IPS-18c (cell line): ENCODE measurements at regions not wholly inside any gene's neighbourhood (a gene's known extent, or its start where the extent isn't known, plus 50 kb on each side); places are given as distances from the start of the nearest gene placed in this dataset.
"Not testable (repeated sequence)": the region's sequence is repeated elsewhere in the genome, so short reads cannot be mapped to it uniquely, and the experiment has no call there.

ENCODE experiments used
- H3K4me3 ChIP-seq: 2 replicates; pipeline ENCODE4 v1.7.0; 2013; ENCODE audit warnings: low read depth, mild to moderate bottlenecking, low read length, moderate library complexity; ENCODE audit not compliant: insufficient read depth
- H3K9me3 ChIP-seq: one replicate; pipeline ENCODE4 v1.6.1; 2013; ENCODE audit warnings: mild to moderate bottlenecking, low read length, moderate library complexity; ENCODE audit not compliant: control insufficient read depth, insufficient read depth

- H3K9me3 ChIP-seq = no peaks in the 10 kb centered on the region
Observed at GRCh38 chr14:40269436-40269835, 837.2 kb upstream of the FBXO33 start.

GRCh38 chr14:40268236-40268635, 836.0 kb upstream of the FBXO33 start:
- no peaks in the 10 kb centered on the region for H3K9me3 ChIP-seq

More at GRCh38 chr14:40269436-40269835, 837.2 kb upstream of the FBXO33 start:
- no peak overlapping the region for H3K4me3 ChIP-seq

GRCh38 chr14:40265096-40265495, 832.9 kb upstream of the FBXO33 start:
- Histone ChIP-seq H3K4me3 (no peak overlapping the region), H3K9me3 (no peaks in the 10 kb centered on the region)

More at GRCh38 chr14:40268236-40268635, 836.0 kb upstream of the FBXO33 start:
- H3K4me3 ChIP-seq = no peak overlapping the region

GRCh38 chr14:40252817-40253447, 820.7 kb upstream of the FBXO33 start:
- Histone ChIP-seq H3K9me3 (no peaks in the 10 kb centered on the region), H3K4me3 (no peak overlapping the region)

- Histone ChIP-seq H3K4me3 (no peak overlapping the region), H3K9me3 (no peaks in the 10 kb centered on the region)
Observed at GRCh38 chr14:40248671-40249070, 816.4 kb upstream of the FBXO33 start.

GRCh38 chr14:40240245-40240859, 808.1 kb upstream of the FBXO33 start:
- H3K4me3 ChIP-seq = no peak overlapping the region
- H3K9me3 ChIP-seq = no peaks in the 10 kb centered on the region

GRCh38 chr14:40232302-40232701, 800.1 kb upstream of the FBXO33 start:
- Histone ChIP-seq H3K4me3 (no peak overlapping the region), H3K9me3 (no peaks in the 10 kb centered on the region)

GRCh38 chr14:40229676-40230075, 797.4 kb upstream of the FBXO33 start:
- H3K9me3 ChIP-seq = no peaks in the 10 kb centered on the region
- H3K4me3 ChIP-seq = no peak overlapping the region

GRCh38 chr14:40222996-40223395, 790.8 kb upstream of the FBXO33 start:
- Histone ChIP-seq H3K9me3 (no peaks in the 10 kb centered on the region), H3K4me3 (no peak overlapping the region)

- Histone ChIP-seq H3K4me3 (no peak overlapping the region), H3K9me3 (no peaks in the 10 kb centered on the region)
Observed at GRCh38 chr14:40221428-40221827, 789.2 kb upstream of the FBXO33 start.

- Histone ChIP-seq H3K4me3 (no peak overlapping the region), H3K9me3 (no peaks in the 10 kb centered on the region)
Observed at GRCh38 chr14:40219032-40219431, 786.8 kb upstream of the FBXO33 start.

GRCh38 chr14:40218282-40218941, 786.2 kb upstream of the FBXO33 start:
- H3K4me3 ChIP-seq = no peak overlapping the region
- no peaks in the 10 kb centered on the region for H3K9me3 ChIP-seq

GRCh38 chr14:40216976-40217375, 784.7 kb upstream of the FBXO33 start:
- no peak overlapping the region for H3K4me3 ChIP-seq
- no peaks in the 10 kb centered on the region for H3K9me3 ChIP-seq

GRCh38 chr14:40216408-40216807, 784.2 kb upstream of the FBXO33 start:
- H3K4me3 ChIP-seq, H3K9me3 ChIP-seq: not testable (repeated sequence)

GRCh38 chr14:40213701-40214100, 781.5 kb upstream of the FBXO33 start:
- Histone ChIP-seq H3K9me3 (no peaks in the 10 kb centered on the region), H3K4me3 (no peak overlapping the region)

GRCh38 chr14:40204441-40205175, 772.4 kb upstream of the FBXO33 start:
- H3K4me3 ChIP-seq = no peak overlapping the region
- H3K9me3 ChIP-seq = no peaks in the 10 kb centered on the region

- no peaks in the 10 kb centered on the region for H3K9me3 ChIP-seq
- H3K4me3 ChIP-seq = no peak overlapping the region
Observed at GRCh38 chr14:40199101-40199500, 766.9 kb upstream of the FBXO33 start.

GRCh38 chr14:40197344-40197743, 765.1 kb upstream of the FBXO33 start:
- Histone ChIP-seq H3K9me3 (no peaks in the 10 kb centered on the region), H3K4me3 (no peak overlapping the region)
